Tibial nerve (tissue), 4 donors: ENCODE measurements at regions not wholly inside any gene's neighbourhood (a gene's known extent, or its start where the extent isn't known, plus 50 kb on each side); places are given as distances from the start of the nearest gene placed in this dataset.

Experiments
- DNase-seq, 2 donors: peaks; one replicate each; pipeline ENCODE4 v3.0.0-alpha.2; 2019; ENCODE audit warnings: low spot score in 2 of 2
- H3K27ac ChIP-seq, 4 donors: fragments of 200-600 bp; sonication (generic) in 3 of 4; one replicate each; pipeline ENCODE4 v1.5.1; 2017 to 2019; ENCODE audit warnings: mild to moderate bottlenecking in 1 of 4
- H3K27me3 ChIP-seq, 2 donors: fragments of 200-600 bp; sonication (generic) in 1 of 2; one replicate each; pipeline versions ENCODE4 v1.5.1 to v1.6.0; 2017 to 2019
- H3K36me3 ChIP-seq, 3 donors: fragments of 200-600 bp; sonication (generic); one replicate each; pipeline ENCODE4 v1.5.1; 2018 to 2019
- H3K4me1 ChIP-seq, 4 donors: fragments of 200-600 bp; sonication (generic) in 3 of 4; one replicate each; pipeline ENCODE4 v1.5.1; 2017 to 2019
- H3K4me3 ChIP-seq, 4 donors: fragments of 200-600 bp; sonication (generic) in 3 of 4; one replicate each; pipeline ENCODE4 v1.5.1; 2017 to 2019; ENCODE audit warnings: mild to moderate bottlenecking in 1 of 4, moderate library complexity in 1 of 4
- H3K9me3 ChIP-seq, 4 donors: fragments of 200-600 bp; sonication (generic) in 3 of 4; one replicate each; pipeline ENCODE4 v1.5.1; 2017 to 2019
- CTCF ChIP-seq, 5 experiments: fragments of 200-600 bp in 3 of 5; fragments of 450-650 bp in 2 of 5; sonication (generic) in 3 of 5; IDR thresholded peaks; one replicate each; pipeline ENCODE4 v1.5.1; 2016 to 2019; ENCODE audit warnings: antibody characterized with exemption in 5 of 5, mild to moderate bottlenecking in 3 of 5, moderate library complexity in 2 of 5
- EP300 ChIP-seq, 2 donors: sonication (generic); formaldehyde crosslinking; IDR thresholded peaks; one replicate each; pipeline ENCODE4 v1.6.1; 2017; ENCODE audit warnings: antibody characterized with exemption in 2 of 2, mild to moderate bottlenecking in 1 of 2
- POLR2A ChIP-seq, 2 donors: fragments of 450-650 bp; IDR thresholded peaks; one replicate each; pipeline ENCODE4 v1.6.1; 2017; ENCODE audit warnings: antibody characterized with exemption in 2 of 2, mild to moderate bottlenecking in 2 of 2, moderate library complexity in 2 of 2
- WGBS, 2 donors: methylation state at CpG; one replicate each; pipeline ENCODE4 v1.1.5; 2018; 5-methylcytosine and 5-hydroxymethylcytosine counted together

GRCh38 chr9:89883401-89884341 is 278.9 kb downstream of the GADD45G start:
- Histone ChIP-seq H3K27me3 (no peaks in the 10 kb centered on the region), H3K4me1 (peaks cover 0 to 16% (median 3%) of the 10 kb centered on the region in 4 donors), H3K4me3 (no peak overlapping the region), H3K27ac (no peak overlapping the region), H3K36me3 (no peaks in the 10 kb centered on the region), H3K9me3 (no peaks in the 10 kb centered on the region)
- 90% methylated on average over 10 to 11 of the region's 12 CpGs for WGBS, 2 donors
- TF ChIP-seq POLR2A (IDR thresholded peaks at IDR 0.05): no peak
- TF ChIP-seq EP300 (IDR thresholded peaks at IDR 0.05): no peak
- TF ChIP-seq CTCF (IDR thresholded peaks at IDR 0.05): no peak
- no peak for DNase-seq

- Histone ChIP-seq H3K4me3 (no peak overlapping the region), H3K9me3 (no peaks in the 10 kb centered on the region), H3K4me1 (peaks cover 0 to 8% (median 0%) of the 10 kb centered on the region in 4 donors), H3K36me3 (no peaks in the 10 kb centered on the region), H3K27me3 (no peaks in the 10 kb centered on the region), H3K27ac (no peak overlapping the region)
- WGBS, 2 donors: 74 to 77% methylated on average over 13 of the region's 13 CpGs
- DNase-seq: no peak
- no peak for TF ChIP-seq POLR2A (IDR thresholded peaks at IDR 0.05)
- no peak for TF ChIP-seq CTCF (IDR thresholded peaks at IDR 0.05)
- TF ChIP-seq EP300 (IDR thresholded peaks at IDR 0.05): no peak
Measured at GRCh38 chr9:89884356-89885083, 279.7 kb downstream of the GADD45G start.

- 90 to 97% methylated on average over 4 of the region's 4 CpGs for WGBS, 2 donors
Measured at GRCh38 chr9:89885156-89885555, 280.3 kb downstream of the GADD45G start.

GRCh38 chr9:89886281-89886700 is 281.5 kb downstream of the GADD45G start:
- 66 to 73% methylated on average over 5 of the region's 5 CpGs for WGBS, 2 donors
- H3K9me3 ChIP-seq: no peaks in the 10 kb centered on the region
- no peaks in the 10 kb centered on the region for H3K27me3 ChIP-seq
- H3K27ac ChIP-seq: no peak overlapping the region
- peaks cover 0 to 13% (median 3%) of the 10 kb centered on the region in 4 donors for H3K4me1 ChIP-seq
- TF ChIP-seq CTCF (IDR thresholded peaks at IDR 0.05) (no peak), EP300 (IDR thresholded peaks at IDR 0.05) (no peak), POLR2A (IDR thresholded peaks at IDR 0.05) (no peak)
- H3K36me3 ChIP-seq: no peaks in the 10 kb centered on the region
- H3K4me3 ChIP-seq: no peak overlapping the region
- no peak for DNase-seq

More at GRCh38 chr9:89885156-89885555, 280.3 kb downstream of the GADD45G start:
- Histone ChIP-seq H3K27me3 (no peaks in the 10 kb centered on the region), H3K4me1 (peaks cover 0 to 3% (median 0%) of the 10 kb centered on the region in 4 donors), H3K9me3 (no peaks in the 10 kb centered on the region), H3K27ac (no peak overlapping the region), H3K4me3 (no peak overlapping the region), H3K36me3 (no peaks in the 10 kb centered on the region)
- TF ChIP-seq CTCF (IDR thresholded peaks at IDR 0.05) (no peak), EP300 (IDR thresholded peaks at IDR 0.05) (no peak), POLR2A (IDR thresholded peaks at IDR 0.05) (no peak)
- no peak for DNase-seq

GRCh38 chr9:89887286-89887685 is 282.5 kb downstream of the GADD45G start:
- Histone ChIP-seq H3K27me3 (no peaks in the 10 kb centered on the region), H3K9me3 (no peaks in the 10 kb centered on the region), H3K4me1 (peaks cover 0 to 23% (median 9%) of the 10 kb centered on the region in 4 donors), H3K27ac (no peak overlapping the region), H3K4me3 (no peak overlapping the region), H3K36me3 (no peaks in the 10 kb centered on the region)
- WGBS, 2 donors: 84 to 100% methylated on average over 1 to 4 of the region's 4 CpGs
- no peak for TF ChIP-seq EP300 (IDR thresholded peaks at IDR 0.05)
- TF ChIP-seq CTCF (IDR thresholded peaks at IDR 0.05): no peak
- TF ChIP-seq POLR2A (IDR thresholded peaks at IDR 0.05): no peak
- no peak for DNase-seq
